NK-92 (cell line): ENCODE measurements at regions not wholly inside any gene's neighbourhood (a gene's known extent, or its start where the extent isn't known, plus 50 kb on each side); places are given as distances from the start of the nearest gene placed in this dataset.
"Not testable (repeated sequence)": the region's sequence is repeated elsewhere in the genome, so short reads cannot be mapped to it uniquely, and the experiment has no call there.

Experiments
- DNase-seq: peaks from one replicate; lab custom pipeline; 2025; ENCODE audit not compliant: unreplicated experiment; lab: John Stamatoyannopoulos, UW

GRCh38 chr10:3926675-3927525 lies 141.9 kb upstream of the KLF6 start:
- no peak for DNase-seq

GRCh38 chr10:3926258-3926657 lies 141.2 kb upstream of the KLF6 start:
- no peak for DNase-seq

GRCh38 chr10:3925184-3925583 lies 140.2 kb upstream of the KLF6 start:
- DNase-seq = no peak

GRCh38 chr10:3924344-3924743 lies 139.3 kb upstream of the KLF6 start:
- no peak for DNase-seq

GRCh38 chr10:3923033-3923432 lies 138.0 kb upstream of the KLF6 start:
- DNase-seq = no peak

GRCh38 chr10:3919709-3920308 lies 134.8 kb upstream of the KLF6 start:
- DNase-seq = no peak

- not testable (repeated sequence) for DNase-seq
Measured at GRCh38 chr10:3917392-3917791, 132.4 kb upstream of the KLF6 start.

- DNase-seq = no peak
Measured at GRCh38 chr10:3914733-3915132, 129.7 kb upstream of the KLF6 start.

- DNase-seq = no peak
Measured at GRCh38 chr10:3911713-3912442, 126.9 kb upstream of the KLF6 start.

- DNase-seq = no peak
Measured at GRCh38 chr10:3911241-3911640, 126.2 kb upstream of the KLF6 start.

- no peak for DNase-seq
Measured at GRCh38 chr10:3909339-3909738, 124.3 kb upstream of the KLF6 start.

- no peak for DNase-seq
Measured at GRCh38 chr10:3908183-3908582, 123.2 kb upstream of the KLF6 start.

GRCh38 chr10:3907514-3907913 lies 122.5 kb upstream of the KLF6 start:
- DNase-seq = no peak

- DNase-seq = no peak
Measured at GRCh38 chr10:3906511-3907111, 121.6 kb upstream of the KLF6 start.

GRCh38 chr10:3904419-3904960 lies 119.5 kb upstream of the KLF6 start:
- no peak for DNase-seq

- DNase-seq = no peak
Measured at GRCh38 chr10:3902809-3903410, 117.9 kb upstream of the KLF6 start.

- DNase-seq = no peak
Measured at GRCh38 chr10:3902054-3902808, 117.2 kb upstream of the KLF6 start.

- DNase-seq = no peak
Measured at GRCh38 chr10:3901370-3901769, 116.4 kb upstream of the KLF6 start.

- DNase-seq = no peak
Measured at GRCh38 chr10:3900391-3900790, 115.4 kb upstream of the KLF6 start.

- DNase-seq = no peak
Measured at GRCh38 chr10:3898821-3899220, 113.8 kb upstream of the KLF6 start.
